Peyer's patch (tissue), 4 donors: ENCODE measurements at regions not wholly inside any gene's neighbourhood (a gene's known extent, or its start where the extent isn't known, plus 50 kb on each side); places are given as distances from the start of the nearest gene placed in this dataset.

Experiments used
- DNase-seq, 3 donors: peaks; one replicate each; pipeline ENCODE4 v3.0.0-alpha.2; 2017 to 2019
- H3K27ac ChIP-seq, 4 donors: fragments of 200-600 bp; sonication (generic); one replicate each; pipeline ENCODE4 v1.5.1; 2016 to 2019
- H3K27me3 ChIP-seq, 2 donors: fragments of 200-600 bp; sonication (generic); one replicate each; pipeline ENCODE4 v1.5.1; 2019
- H3K36me3 ChIP-seq, 3 donors: fragments of 200-600 bp; sonication (generic); one replicate each; pipeline ENCODE4 v1.5.1; 2016 to 2019
- H3K4me1 ChIP-seq, 4 donors: fragments of 200-600 bp; sonication (generic); one replicate each; pipeline ENCODE4 v1.5.1; 2016 to 2019
- H3K4me3 ChIP-seq, 4 donors: fragments of 200-600 bp; sonication (generic); 1 replicate in 3 of 4; 2 replicates in 1 of 4; pipeline ENCODE4 v1.5.1; 2016 to 2019; ENCODE audit warnings: mild to moderate bottlenecking in 1 of 4
- H3K9me3 ChIP-seq, 4 donors: fragments of 200-600 bp; sonication (generic); one replicate each; pipeline ENCODE4 v1.5.1; 2016 to 2019; ENCODE audit warnings: mild to moderate bottlenecking in 1 of 4
- POLR2A ChIP-seq, 2 donors: fragments of 450-650 bp; IDR thresholded peaks; one replicate each; pipeline ENCODE4 v1.5.1; 2017; ENCODE audit warnings: antibody characterized with exemption in 2 of 2, mild to moderate bottlenecking in 2 of 2, moderate library complexity in 2 of 2
- TF ChIP-seq, protein P1 (sequence below), 6 experiments: fragments of 450-650 bp in 4 of 6; fragments of 200-600 bp in 2 of 6; sonication (generic) in 1 of 6; IDR thresholded peaks; one replicate each; pipeline ENCODE4 v1.5.1; 2017 to 2019; ENCODE audit warnings: antibody characterized with exemption in 6 of 6, mild to moderate bottlenecking in 3 of 6, moderate library complexity in 1 of 6

DNA sequence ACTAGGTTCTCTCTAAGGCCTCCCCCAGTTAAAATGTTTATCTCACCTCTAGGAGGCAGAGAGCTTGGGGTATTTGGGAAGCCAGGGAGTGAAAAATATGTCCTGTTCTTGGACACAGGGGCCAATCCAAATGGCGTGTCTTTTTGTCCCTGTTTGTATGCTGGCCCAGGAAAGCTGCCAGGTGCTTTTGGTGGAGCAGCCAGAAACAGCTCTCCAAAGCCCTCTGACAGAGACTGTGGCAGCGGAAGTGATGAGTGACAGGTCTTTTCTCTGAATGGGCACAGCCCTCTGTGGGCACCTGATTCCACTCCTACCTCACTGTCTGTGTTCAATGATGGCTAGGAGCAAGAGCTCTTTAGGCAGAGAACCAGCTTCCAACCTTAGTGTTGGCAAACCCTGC, 106.4 kb upstream of the KIRREL3 start:
- no peak for TF ChIP-seq POLR2A (IDR thresholded peaks at IDR 0.05)
- TF ChIP-seq, protein P1, sequence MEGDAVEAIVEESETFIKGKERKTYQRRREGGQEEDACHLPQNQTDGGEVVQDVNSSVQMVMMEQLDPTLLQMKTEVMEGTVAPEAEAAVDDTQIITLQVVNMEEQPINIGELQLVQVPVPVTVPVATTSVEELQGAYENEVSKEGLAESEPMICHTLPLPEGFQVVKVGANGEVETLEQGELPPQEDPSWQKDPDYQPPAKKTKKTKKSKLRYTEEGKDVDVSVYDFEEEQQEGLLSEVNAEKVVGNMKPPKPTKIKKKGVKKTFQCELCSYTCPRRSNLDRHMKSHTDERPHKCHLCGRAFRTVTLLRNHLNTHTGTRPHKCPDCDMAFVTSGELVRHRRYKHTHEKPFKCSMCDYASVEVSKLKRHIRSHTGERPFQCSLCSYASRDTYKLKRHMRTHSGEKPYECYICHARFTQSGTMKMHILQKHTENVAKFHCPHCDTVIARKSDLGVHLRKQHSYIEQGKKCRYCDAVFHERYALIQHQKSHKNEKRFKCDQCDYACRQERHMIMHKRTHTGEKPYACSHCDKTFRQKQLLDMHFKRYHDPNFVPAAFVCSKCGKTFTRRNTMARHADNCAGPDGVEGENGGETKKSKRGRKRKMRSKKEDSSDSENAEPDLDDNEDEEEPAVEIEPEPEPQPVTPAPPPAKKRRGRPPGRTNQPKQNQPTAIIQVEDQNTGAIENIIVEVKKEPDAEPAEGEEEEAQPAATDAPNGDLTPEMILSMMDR (IDR thresholded peaks at IDR 0.05): no peak
- Histone ChIP-seq H3K4me1 (peaks cover 0 to 7% (median 0%) of the 10 kb centered on the region in 4 donors), H3K27me3 (no peaks in the 10 kb centered on the region), H3K36me3 (no peaks in the 10 kb centered on the region), H3K9me3 (no peaks in the 10 kb centered on the region), H3K4me3 (no peak overlapping the region), H3K27ac (no peak overlapping the region)
- DNase-seq: no peak

DNA sequence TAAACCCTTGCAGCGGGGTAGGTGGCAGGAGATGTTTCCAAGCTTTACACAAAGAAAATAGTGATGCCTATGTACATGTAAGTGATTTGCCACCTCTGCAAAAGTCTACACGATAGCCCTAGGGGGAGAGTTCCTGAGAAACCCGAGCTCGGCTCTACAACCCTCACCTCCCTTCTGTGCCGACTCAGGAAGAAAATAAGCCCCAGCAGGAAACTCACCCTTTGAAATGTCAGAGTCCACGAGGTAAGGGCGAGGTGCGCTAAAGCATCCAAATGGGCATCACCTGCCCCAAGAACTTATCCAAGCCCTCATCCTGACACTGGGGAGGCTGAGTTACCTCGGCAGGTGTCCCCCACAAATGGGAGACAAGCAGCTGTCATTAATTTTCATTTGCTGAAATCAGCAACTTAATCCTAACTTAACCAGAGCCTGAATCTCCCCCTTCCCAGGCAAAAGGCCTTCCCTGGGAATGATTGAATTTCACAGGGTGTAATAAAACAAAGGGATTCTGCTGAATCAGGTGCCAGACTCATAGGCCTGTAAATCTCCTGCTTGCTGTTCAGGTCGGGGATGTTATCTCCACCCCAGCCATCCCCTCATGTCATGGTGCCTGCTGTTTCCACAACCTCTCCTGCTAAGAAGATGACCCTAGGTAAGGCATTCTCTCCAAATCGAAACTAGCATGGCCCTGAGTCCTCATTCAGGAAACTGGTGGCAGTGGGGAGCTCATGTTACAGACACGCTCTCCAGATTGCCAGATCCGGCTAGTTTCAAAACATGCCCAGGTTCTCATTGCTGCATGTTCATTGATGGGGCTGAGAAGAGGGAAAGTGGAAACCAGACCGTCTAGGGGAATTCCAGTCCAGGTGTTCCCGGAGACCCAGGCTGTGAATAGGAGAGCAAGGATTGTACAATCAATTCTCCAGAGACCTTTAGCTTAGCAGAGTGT, 105.3 kb upstream of the KIRREL3 start:
- Histone ChIP-seq H3K27ac (no peak overlapping the region), H3K4me3 (no peak overlapping the region), H3K27me3 (no peaks in the 10 kb centered on the region), H3K4me1 (peaks cover 0 to 7% (median 0%) of the 10 kb centered on the region in 4 donors), H3K36me3 (no peaks in the 10 kb centered on the region), H3K9me3 (no peaks in the 10 kb centered on the region)
- DNase-seq: no peak
- TF ChIP-seq POLR2A (IDR thresholded peaks at IDR 0.05): no peak

DNA sequence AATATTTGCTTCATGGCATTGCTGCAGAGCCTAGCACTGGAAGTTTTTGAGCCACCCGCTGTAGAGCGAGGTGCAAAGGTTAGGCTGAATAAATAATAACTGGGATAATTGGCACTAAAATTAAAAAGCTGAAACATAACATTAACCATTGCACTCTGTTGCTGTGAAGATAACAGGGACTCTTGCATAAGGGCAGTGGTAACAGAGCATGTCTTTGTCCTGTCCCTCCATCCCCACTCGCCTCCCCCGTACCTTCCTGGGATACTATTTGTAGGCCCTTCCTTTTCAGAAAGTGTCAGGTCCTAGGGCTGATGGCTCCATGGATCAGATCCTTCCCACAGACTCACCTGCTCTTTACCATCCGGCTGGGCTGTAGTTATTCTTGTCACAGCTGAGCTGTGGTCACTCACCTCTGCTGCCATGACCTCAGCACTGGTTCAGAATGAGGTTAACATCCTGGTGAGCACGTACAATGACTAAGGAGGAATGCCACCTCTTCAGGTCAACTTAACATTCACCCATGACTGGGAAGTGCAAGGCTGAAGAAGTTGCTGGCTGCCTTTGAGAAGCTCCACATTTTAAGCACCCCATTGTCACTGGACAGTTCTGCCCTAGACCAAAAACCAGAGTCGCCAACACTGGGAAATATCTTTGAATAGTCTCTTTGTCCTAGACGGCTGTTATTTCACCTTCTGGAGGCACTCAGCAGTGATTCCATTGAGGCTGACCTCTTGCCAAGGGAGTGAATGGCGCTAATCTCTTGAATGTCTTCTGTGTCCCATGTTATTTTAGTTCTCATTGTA, 103.2 kb upstream of the KIRREL3 start:
- no peak for TF ChIP-seq POLR2A (IDR thresholded peaks at IDR 0.05)
- TF ChIP-seq, protein P1 (IDR thresholded peaks at IDR 0.05): no peak
- Histone ChIP-seq H3K9me3 (no peaks in the 10 kb centered on the region), H3K4me3 (no peak overlapping the region), H3K4me1 (peaks cover 0 to 7% (median 0%) of the 10 kb centered on the region in 4 donors), H3K27me3 (no peaks in the 10 kb centered on the region), H3K36me3 (no peaks in the 10 kb centered on the region), H3K27ac (no peak overlapping the region)
- no peak for DNase-seq

DNA sequence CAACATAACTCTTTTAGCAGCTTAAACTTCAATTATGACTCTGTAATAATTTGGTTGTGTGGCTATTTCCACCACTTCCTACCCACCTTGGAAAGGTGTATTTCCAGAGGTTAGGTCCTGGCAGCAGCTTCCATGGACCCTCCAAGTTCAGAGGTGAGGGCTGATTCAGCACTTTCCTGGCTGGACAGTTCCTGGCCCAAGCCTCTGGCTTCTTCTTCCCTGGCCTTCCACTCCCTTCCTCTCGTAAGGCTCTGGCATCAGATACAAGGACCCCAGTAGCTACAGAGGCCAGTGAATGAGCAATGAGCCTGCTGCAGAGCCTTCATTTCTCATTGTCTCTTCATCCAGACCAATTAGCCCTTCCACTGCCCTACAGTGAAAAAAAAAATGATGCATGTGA, 98.1 kb upstream of the KIRREL3 start:
- TF ChIP-seq, protein P1 (IDR thresholded peaks at IDR 0.05): no peak
- TF ChIP-seq POLR2A (IDR thresholded peaks at IDR 0.05): no peak
- Histone ChIP-seq H3K27ac (no peak overlapping the region), H3K4me1 (peaks cover 0 to under 1% (median 0%) of the 10 kb centered on the region in 4 donors), H3K4me3 (no peak overlapping the region), H3K9me3 (no peaks in the 10 kb centered on the region), H3K27me3 (no peaks in the 10 kb centered on the region), H3K36me3 (no peaks in the 10 kb centered on the region)
- no peak for DNase-seq

DNA sequence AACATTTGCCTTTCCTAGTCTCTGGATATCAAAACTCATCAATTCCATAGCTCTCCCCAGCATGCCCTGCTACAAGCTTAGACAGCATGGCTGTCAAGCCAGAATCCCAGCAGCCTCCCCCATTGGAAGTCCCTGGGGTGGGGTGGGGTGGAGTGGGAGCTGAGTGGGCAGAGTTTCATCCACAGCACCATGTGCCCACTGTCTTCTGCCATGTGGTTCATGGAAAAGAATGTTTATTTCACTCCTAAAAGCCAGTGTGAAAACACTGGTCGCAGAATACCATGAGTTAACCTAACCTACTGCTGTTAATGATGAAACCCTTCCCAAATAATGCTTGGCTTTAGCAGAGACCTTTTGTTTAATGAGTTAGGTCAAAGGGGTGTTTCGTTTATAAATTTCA, 80.2 kb upstream of the KIRREL3 start:
- no peaks in the 10 kb centered on the region for H3K9me3 ChIP-seq
- H3K4me3 ChIP-seq: no peak overlapping the region
- TF ChIP-seq POLR2A (IDR thresholded peaks at IDR 0.05): no peak
- TF ChIP-seq, protein P1 (IDR thresholded peaks at IDR 0.05): no peak
- no peaks in the 10 kb centered on the region for H3K27me3 ChIP-seq
- no peaks in the 10 kb centered on the region for H3K36me3 ChIP-seq
- DNase-seq: no peak
- H3K4me1 ChIP-seq: no peaks in the 10 kb centered on the region
- H3K27ac ChIP-seq: no peak overlapping the region

DNA sequence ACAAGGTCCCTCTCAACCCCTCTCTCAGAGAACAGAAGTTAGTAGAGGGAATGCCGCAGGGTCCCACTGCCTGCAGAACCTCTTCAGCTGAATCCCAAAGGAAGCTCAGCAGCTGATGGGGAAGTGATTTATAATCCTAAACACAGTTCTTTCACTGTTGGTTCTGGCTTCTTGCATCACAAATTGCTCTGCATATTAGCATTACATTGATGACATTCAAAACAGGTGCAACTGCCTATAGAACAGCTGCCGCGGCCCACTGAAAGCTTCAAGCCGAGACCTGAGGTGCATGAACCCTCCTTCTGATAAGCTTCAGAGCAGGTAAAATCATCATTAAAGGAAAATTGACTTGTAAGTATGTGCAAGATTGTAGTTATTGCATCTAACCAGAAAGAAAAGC, 75.2 kb upstream of the KIRREL3 start:
- Histone ChIP-seq H3K4me1 (no peaks in the 10 kb centered on the region), H3K4me3 (no peak overlapping the region), H3K9me3 (no peaks in the 10 kb centered on the region), H3K36me3 (no peaks in the 10 kb centered on the region), H3K27ac (no peak overlapping the region), H3K27me3 (no peaks in the 10 kb centered on the region)
- DNase-seq: no peak
- TF ChIP-seq POLR2A (IDR thresholded peaks at IDR 0.05): no peak
- TF ChIP-seq, protein P1 (IDR thresholded peaks at IDR 0.05): no peak
